ENCODE measurements at regions not wholly inside any gene's neighbourhood (a gene's known extent, or its start where the extent isn't known, plus 50 kb on each side); places are given as distances from the start of the nearest gene placed in this dataset.

DNA sequence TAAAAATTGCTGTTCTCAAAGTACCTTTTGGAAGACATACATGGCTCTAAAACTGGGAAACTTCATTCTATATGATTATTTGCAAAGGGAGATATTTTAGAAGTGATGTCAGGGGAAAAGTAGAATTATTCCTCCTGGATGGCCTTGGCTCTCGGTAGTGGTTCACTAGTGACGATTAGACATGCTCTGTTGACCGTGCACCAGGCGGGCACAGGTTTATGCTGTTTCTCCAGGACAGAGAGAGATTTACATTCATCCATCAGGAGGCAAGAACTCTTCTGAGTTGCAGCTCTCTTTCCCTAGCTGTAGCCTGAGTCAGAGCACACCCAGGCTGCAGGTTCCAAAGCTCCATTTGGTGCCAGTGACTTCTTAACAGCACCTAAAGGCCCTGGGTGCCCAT, 184.9 kb upstream of the WDR11 start (continued):
- no peak for TF ChIP-seq POLR2AphosphoS5 (IDR thresholded peaks at IDR 0.05; ENCODE audit: low read depth, low read length)
- TF ChIP-seq RNF2 (IDR thresholded peaks at IDR 0.05; ENCODE audit: borderline replicate concordance, low read depth, low read length, missing control alignments, poor library complexity, severe bottlenecking), result no peak
- TF ChIP-seq, protein P1, sequence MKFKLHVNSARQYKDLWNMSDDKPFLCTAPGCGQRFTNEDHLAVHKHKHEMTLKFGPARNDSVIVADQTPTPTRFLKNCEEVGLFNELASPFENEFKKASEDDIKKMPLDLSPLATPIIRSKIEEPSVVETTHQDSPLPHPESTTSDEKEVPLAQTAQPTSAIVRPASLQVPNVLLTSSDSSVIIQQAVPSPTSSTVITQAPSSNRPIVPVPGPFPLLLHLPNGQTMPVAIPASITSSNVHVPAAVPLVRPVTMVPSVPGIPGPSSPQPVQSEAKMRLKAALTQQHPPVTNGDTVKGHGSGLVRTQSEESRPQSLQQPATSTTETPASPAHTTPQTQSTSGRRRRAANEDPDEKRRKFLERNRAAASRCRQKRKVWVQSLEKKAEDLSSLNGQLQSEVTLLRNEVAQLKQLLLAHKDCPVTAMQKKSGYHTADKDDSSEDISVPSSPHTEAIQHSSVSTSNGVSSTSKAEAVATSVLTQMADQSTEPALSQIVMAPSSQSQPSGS (IDR thresholded peaks at IDR 0.05; ENCODE audit: low read length), result no peak
- no peak for TF ChIP-seq SP2 (IDR thresholded peaks at IDR 0.05; ENCODE audit: low read length)
- TF ChIP-seq JUN (IDR thresholded peaks at IDR 0.05; ENCODE audit: low read depth, low read length), result no peak
- no peak for TF ChIP-seq KDM4A (IDR thresholded peaks at IDR 0.05; ENCODE audit: low read depth, low read length, severe bottlenecking)
- TF ChIP-seq SP4 (IDR thresholded peaks at IDR 0.05; ENCODE audit: low read length), result no peak
- no peak for TF ChIP-seq CBX5 (IDR thresholded peaks at IDR 0.05; ENCODE audit: low read depth, low read length)

Measured in H1 (cell line).